ENCODE measurements at regions not wholly inside any gene's neighbourhood (a gene's known extent, or its start where the extent isn't known, plus 50 kb on each side); places are given as distances from the start of the nearest gene placed in this dataset.

DNA sequence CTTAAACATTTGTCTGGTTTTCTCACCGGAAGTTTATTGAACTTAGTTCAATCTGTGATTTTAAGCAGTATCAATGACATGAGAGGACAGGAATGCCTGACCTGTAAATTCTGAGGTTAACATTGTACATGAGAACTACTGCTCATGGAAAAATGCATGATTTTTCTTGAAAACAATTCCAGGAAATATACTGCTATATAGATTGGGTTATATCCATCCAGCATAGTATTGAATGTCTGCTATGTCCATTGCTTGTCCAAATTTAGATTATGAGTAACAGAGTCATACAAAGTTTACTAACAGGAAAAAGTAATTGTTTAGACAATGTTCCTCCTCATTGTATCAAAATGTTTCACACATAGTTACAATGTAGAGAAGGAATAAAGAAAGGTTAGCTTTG, 606.8 kb downstream of the DACH1 start:
- no peak for TF ChIP-seq GATA2 (IDR thresholded peaks at IDR 0.05; ENCODE audit: low read depth, low read length)
- no peak for TF ChIP-seq GATA3 (IDR thresholded peaks at IDR 0.05; ENCODE audit: low read depth, low read length)
